Thyroid gland (tissue), 4 donors: ENCODE measurements at regions not wholly inside any gene's neighbourhood (a gene's known extent, or its start where the extent isn't known, plus 50 kb on each side); places are given as distances from the start of the nearest gene placed in this dataset.

Experiments
- DNase-seq, 2 donors: peaks; one replicate each; pipeline ENCODE4 v3.0.0-alpha.2; 2019
- H3K27ac ChIP-seq, 3 donors: fragments of 200-600 bp; sonication (generic); 1 replicate in 2 of 3; 2 replicates in 1 of 3; pipeline ENCODE4 v1.5.1; 2016 to 2019; ENCODE audit warnings: mild to moderate bottlenecking in 1 of 3, moderate library complexity in 1 of 3
- H3K27me3 ChIP-seq: fragments of 200-600 bp; sonication (generic); one replicate; pipeline ENCODE4 v1.5.1; 2019
- H3K36me3 ChIP-seq, 2 donors: fragments of 200-600 bp; sonication (generic); one replicate each; pipeline ENCODE4 v1.5.1; 2016 to 2019
- H3K4me1 ChIP-seq, 2 donors: fragments of 200-600 bp; sonication (generic); one replicate each; pipeline ENCODE4 v1.5.1; 2017 to 2019
- H3K4me3 ChIP-seq, 3 donors: fragments of 200-600 bp; sonication (generic); replicated peaks in 1 of 3; 1 replicate in 2 of 3; 2 replicates in 1 of 3; pipeline ENCODE4 v1.5.1; 2016; ENCODE audit warnings: mild to moderate bottlenecking in 1 of 3
- H3K9me3 ChIP-seq: fragments of 200-600 bp; sonication (generic); one replicate; pipeline ENCODE4 v1.5.1; 2017
- POLR2A ChIP-seq, 2 donors: fragments of 450-650 bp; IDR thresholded peaks; one replicate each; pipeline ENCODE4 v1.6.1; 2017; ENCODE audit warnings: antibody characterized with exemption in 2 of 2, mild to moderate bottlenecking in 2 of 2, moderate library complexity in 1 of 2
- WGBS, 2 donors: methylation state at CpG; one replicate each; pipeline ENCODE4 v1.1.5; 2017; 5-methylcytosine and 5-hydroxymethylcytosine counted together
- intact Hi-C: fragments of 100-400 bp; cut with DNase I; formaldehyde crosslinking; loops from one replicate; pipeline ENCODE4 v1.15.1; 2023
- TF ChIP-seq, protein P1 (sequence below), 6 experiments: fragments of 200-600 bp in 3 of 6; fragments of 450-650 bp in 3 of 6; sonication (generic) in 3 of 6; IDR thresholded peaks; one replicate each; pipeline ENCODE4 v1.5.1; 2016 to 2019; ENCODE audit warnings: antibody characterized with exemption in 6 of 6, mild to moderate bottlenecking in 2 of 6, inconsistent platforms in 1 of 6, moderate library complexity in 1 of 6

DNA sequence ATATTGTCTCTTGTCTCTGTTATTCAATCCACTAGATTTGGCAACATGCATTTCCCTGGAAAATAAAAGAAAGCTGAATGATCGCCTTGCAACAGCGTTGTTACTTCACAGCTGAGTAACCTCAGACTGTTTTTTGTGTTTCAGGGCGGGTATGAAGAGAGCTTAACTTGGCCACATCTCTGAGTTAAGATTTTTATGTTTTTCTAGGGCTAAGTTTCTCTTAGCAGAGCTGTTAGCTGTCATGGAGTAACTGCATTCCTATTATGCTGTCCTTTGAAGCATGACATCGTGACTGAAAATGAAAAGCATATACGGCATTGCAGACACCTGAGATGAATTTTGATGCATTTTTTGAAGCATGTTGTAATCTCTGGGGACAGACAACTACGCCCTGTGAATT lies 1798.9 kb downstream of the PCDH7 start:
- 11 to 20% methylated on average over 6 of the region's 6 CpGs for WGBS, 2 donors
- TF ChIP-seq, protein P1, sequence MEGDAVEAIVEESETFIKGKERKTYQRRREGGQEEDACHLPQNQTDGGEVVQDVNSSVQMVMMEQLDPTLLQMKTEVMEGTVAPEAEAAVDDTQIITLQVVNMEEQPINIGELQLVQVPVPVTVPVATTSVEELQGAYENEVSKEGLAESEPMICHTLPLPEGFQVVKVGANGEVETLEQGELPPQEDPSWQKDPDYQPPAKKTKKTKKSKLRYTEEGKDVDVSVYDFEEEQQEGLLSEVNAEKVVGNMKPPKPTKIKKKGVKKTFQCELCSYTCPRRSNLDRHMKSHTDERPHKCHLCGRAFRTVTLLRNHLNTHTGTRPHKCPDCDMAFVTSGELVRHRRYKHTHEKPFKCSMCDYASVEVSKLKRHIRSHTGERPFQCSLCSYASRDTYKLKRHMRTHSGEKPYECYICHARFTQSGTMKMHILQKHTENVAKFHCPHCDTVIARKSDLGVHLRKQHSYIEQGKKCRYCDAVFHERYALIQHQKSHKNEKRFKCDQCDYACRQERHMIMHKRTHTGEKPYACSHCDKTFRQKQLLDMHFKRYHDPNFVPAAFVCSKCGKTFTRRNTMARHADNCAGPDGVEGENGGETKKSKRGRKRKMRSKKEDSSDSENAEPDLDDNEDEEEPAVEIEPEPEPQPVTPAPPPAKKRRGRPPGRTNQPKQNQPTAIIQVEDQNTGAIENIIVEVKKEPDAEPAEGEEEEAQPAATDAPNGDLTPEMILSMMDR (IDR thresholded peaks at IDR 0.05): no peak
- no peak overlapping the region for H3K4me3 ChIP-seq
- no peaks in the 10 kb centered on the region for H3K36me3 ChIP-seq
- H3K9me3 ChIP-seq: no peaks in the 10 kb centered on the region
- peak overlapping the region; percentile 20 to 41 (median 41) for H3K27ac ChIP-seq
- intact Hi-C loops: no loop called here
- H3K27me3 ChIP-seq: no peaks in the 10 kb centered on the region
- peak; percentile 18 to 20 for DNase-seq
- no peaks in the 10 kb centered on the region for H3K4me1 ChIP-seq

DNA sequence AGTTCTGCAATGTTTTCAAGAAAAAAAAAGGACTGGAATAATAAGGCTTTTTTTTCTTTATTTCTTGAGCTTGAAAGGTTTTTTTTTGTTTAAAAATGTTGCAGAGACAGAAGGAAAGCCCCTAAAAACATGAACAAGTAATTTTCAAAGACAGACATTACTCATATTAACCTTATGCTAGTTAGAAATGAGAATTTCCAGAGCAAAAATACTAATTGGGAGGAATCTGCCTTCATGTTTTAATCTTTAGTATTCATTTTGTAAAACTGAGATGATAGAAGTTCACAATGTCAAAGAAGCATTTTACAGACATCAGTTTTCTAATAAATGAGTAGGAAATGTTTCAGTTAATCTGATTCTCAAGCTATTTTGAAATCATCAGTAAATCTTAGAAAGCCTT lies 1805.3 kb downstream of the PCDH7 start:
- no peaks in the 10 kb centered on the region for H3K36me3 ChIP-seq
- H3K4me1 ChIP-seq: no peaks in the 10 kb centered on the region
- no peaks in the 10 kb centered on the region for H3K9me3 ChIP-seq
- H3K27ac ChIP-seq: no peak overlapping the region
- H3K27me3 ChIP-seq: no peaks in the 10 kb centered on the region
- no peak for DNase-seq
- intact Hi-C loops: no loop called here
- H3K4me3 ChIP-seq: no peak overlapping the region
- no peak for TF ChIP-seq POLR2A (IDR thresholded peaks at IDR 0.05)
- TF ChIP-seq, protein P1 (IDR thresholded peaks at IDR 0.05): no peak

DNA sequence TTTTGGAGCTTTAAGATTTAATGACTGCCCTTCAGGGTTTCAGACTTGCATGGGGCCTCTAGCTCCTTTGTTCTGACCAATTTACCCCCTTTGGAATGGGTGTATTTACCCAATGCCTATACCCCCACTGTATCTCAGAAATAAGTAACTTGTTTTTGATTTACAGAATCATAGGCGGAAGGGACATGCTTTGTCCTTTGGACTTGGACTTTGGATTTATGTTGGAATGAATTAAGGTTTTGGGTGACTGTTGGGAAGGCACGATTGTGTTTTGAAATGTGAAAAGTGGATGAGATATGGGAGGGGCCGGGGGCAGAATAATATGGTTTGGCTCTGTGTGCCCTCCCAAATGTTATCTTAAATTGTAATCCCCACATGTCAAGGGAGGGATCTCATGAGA lies 1824.7 kb downstream of the PCDH7 start:
- 94 to 95% methylated on average over 3 of the region's 3 CpGs for WGBS, 2 donors
- TF ChIP-seq POLR2A (IDR thresholded peaks at IDR 0.05): no peak
- TF ChIP-seq, protein P1 (IDR thresholded peaks at IDR 0.05): no peak
- intact Hi-C loops: no loop called here
- no peak for DNase-seq
- H3K4me1 ChIP-seq: no peaks in the 10 kb centered on the region
- H3K36me3 ChIP-seq: no peaks in the 10 kb centered on the region
- H3K27me3 ChIP-seq: no peaks in the 10 kb centered on the region
- H3K27ac ChIP-seq: no peak overlapping the region
- H3K4me3 ChIP-seq: no peak overlapping the region
- no peaks in the 10 kb centered on the region for H3K9me3 ChIP-seq

DNA sequence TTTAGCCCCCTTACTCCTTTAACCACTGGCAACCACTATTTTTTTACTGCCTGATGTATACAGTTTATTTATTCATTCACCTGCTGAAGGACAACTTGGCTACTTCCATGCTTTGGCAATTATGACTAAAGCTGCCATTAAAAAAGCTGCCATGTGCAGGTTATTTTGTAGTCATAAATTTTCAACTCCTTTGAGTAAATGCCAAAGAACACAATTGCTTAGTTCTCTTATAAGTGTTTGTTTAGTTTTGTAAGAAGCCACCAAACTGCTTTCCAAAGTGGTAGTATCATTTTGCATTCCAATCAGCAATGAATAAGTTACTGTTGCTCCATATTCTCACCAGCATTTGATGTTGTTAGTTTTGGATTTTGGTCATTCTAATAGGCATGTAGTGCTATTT lies 1831.8 kb downstream of the PCDH7 start:
- no peak for TF ChIP-seq POLR2A (IDR thresholded peaks at IDR 0.05)
- TF ChIP-seq, protein P1 (IDR thresholded peaks at IDR 0.05): no peak
- Histone ChIP-seq H3K36me3 (no peaks in the 10 kb centered on the region), H3K4me1 (no peaks in the 10 kb centered on the region), H3K4me3 (no peak overlapping the region), H3K27me3 (no peaks in the 10 kb centered on the region), H3K9me3 (no peaks in the 10 kb centered on the region), H3K27ac (no peak overlapping the region)
- DNase-seq: no peak
- intact Hi-C loops: no loop called here

DNA sequence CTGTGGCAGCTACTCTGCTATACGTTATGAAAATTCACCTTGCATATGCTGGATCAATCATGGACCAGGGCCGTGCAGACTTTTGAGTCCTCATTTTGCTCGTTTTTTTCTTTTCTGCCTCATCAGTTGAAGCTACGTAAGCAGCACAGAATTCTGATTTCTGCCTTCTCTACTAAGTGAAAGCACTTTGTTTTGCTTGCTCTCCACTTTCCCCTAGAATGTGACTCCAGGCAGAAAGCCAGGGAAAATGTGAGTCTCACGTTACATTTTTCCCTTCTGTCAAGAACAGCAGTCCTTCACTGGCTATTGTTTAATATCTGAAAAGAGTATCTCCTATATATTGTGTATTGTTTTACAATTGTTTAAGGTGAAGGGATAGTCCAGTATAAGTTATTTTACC lies 1840.1 kb downstream of the PCDH7 start:
- TF ChIP-seq POLR2A (IDR thresholded peaks at IDR 0.05): no peak
- TF ChIP-seq, protein P1 (IDR thresholded peaks at IDR 0.05): no peak
- peaks cover 0 to 5% of the 10 kb centered on the region in 2 donors for H3K4me1 ChIP-seq
- intact Hi-C loops: no loop called here
- no peaks in the 10 kb centered on the region for H3K9me3 ChIP-seq
- H3K27ac ChIP-seq: peak overlapping the region; percentile 24 to 81 (median 47)
- H3K36me3 ChIP-seq: no peaks in the 10 kb centered on the region
- no peaks in the 10 kb centered on the region for H3K27me3 ChIP-seq
- peak; percentile 44 to 64 for DNase-seq
- H3K4me3 ChIP-seq: peak overlapping the region in 1 of 3 donors; percentile 3
- WGBS, 2 donors: 11 to 13% methylated on average over 5 of the region's 5 CpGs
